NCI-H774 (cell line): ENCODE measurements at regions not wholly inside any gene's neighbourhood (a gene's known extent, or its start where the extent isn't known, plus 50 kb on each side); places are given as distances from the start of the nearest gene placed in this dataset.

ENCODE experiments used
- DNase-seq: peaks from one replicate; lab custom pipeline; 2025; lab: John Stamatoyannopoulos, UW

- no peak for DNase-seq
Observed at GRCh38 chr13:55669051-55669450, 1471.7 kb upstream of the PRR20A start.

GRCh38 chr13:55673910-55674309, 1466.8 kb upstream of the PRR20A start:
- DNase-seq = no peak

- no peak for DNase-seq
Observed at GRCh38 chr13:55682776-55683175, 1457.9 kb upstream of the PRR20A start.

- no peak for DNase-seq
Observed at GRCh38 chr13:55705526-55705925, 1435.2 kb upstream of the PRR20A start.

DNA sequence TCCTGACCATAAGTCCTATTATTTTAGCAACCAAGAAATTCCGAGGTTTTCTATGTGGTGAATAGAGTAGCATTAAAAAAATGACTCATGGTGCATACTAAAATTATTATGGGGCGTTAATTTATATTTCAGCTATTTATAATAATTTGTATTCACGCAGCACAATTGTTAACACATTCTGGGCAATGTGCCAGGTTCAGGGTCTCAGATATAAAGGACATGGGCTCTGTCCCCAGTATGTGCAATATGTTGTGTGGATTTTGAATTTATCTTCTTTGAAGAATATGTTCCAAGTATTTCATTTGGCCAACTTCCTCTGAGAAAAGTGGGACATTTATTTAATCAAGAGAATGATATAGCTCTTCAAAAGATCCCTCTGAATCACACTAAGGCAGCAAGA, 1434.7 kb upstream of the PRR20A start:
- DNase-seq = no peak

- no peak for DNase-seq
Observed at GRCh38 chr13:55714120-55714519, 1426.6 kb upstream of the PRR20A start.

GRCh38 chr13:55727683-55728082, 1413.0 kb upstream of the PRR20A start:
- no peak for DNase-seq

- no peak for DNase-seq
Observed at GRCh38 chr13:55728247-55728646, 1412.5 kb upstream of the PRR20A start.

GRCh38 chr13:55745828-55746227, 1394.9 kb upstream of the PRR20A start:
- DNase-seq = no peak

DNA sequence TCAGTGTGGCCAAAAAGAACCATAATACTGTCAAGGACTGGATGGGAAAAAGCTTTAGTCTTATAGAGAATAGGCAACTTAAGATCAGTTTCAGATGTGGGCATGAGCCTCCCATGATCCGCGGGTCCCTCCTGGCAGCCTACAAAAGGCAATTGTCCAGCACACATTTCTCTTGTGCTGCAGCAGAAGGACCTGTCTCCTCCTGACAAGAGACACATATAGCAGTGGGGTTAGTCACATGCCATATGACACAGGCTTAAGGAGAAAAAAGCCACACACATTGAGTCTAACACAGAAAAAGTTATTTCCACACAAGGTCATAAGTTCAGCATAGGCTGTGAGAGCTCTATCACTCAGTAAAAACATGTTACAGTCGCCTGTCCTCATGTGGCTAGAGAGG, 1378.7 kb upstream of the PRR20A start:
- no peak for DNase-seq

- no peak for DNase-seq
Observed at GRCh38 chr13:55777612-55778011, 1363.1 kb upstream of the PRR20A start.

DNA sequence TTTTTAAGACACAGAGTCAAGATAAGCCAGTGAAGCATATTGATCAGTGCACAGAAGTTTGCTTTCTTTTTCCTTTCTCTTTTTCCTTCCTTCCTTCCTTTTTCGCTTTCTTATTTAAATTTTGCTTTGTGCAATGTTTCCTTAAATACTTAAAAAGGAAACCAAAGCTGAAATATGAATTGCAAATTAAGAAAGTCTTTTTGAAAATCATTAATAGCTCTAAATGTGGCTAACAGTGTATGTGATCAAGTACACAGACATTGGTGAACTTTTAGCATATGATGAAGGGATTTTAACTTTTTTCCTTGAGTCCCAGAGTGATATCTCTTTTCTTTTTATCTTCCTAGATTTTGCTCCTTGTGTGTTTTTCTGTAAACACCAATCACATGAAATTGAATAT, 1356.9 kb upstream of the PRR20A start:
- no peak for DNase-seq

DNA sequence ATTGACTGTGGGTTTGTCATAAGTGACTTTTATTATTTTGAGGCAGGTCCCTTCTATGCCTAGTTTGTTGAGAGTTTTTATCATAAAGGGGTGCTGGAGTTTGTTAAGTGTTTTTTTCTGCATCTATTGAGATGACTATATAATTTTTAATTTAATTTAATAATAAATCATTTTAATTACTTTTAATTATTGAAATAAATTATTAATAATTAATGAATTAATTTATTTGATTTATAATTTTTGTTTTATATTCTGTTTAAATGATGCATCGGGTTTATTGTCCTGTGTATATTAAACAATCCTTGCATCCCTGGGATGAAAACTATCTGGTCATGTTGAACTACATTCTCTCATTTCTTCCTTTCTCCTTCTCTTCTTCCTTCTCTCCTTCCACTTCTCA, 1352.2 kb upstream of the PRR20A start:
- DNase-seq = no peak

GRCh38 chr13:55792544-55793193, 1348.0 kb upstream of the PRR20A start:
- no peak for DNase-seq

DNA sequence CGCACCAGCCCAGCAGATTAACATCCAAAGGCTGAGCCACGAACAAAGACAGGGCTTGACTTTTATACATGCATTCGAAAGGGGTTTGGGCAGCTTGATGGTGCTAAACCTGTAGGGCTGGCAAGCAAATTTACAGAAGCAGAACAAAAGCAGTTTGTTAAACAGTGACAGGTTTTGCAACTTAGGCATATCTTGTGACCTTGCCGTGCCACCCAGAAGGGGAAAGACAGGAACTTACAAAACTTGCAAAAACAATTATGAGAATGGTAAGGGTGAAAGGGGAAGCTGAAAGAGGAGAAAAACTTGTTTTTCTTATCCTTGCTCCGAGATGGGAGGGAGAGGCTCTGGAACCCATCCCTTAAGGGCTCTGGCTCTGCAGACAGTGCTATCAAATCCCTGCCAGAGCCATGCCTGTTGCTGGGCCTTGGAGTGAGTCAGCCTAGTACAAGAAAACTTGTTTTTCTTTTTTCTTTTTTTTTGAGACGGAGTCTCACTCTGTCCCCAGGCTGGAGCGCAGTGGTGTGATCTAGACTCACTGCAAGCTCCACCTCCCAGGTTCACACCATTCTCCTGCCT, 1325.2 kb upstream of the PRR20A start:
- no peak for DNase-seq

GRCh38 chr13:55816976-55817601, 1323.6 kb upstream of the PRR20A start:
- DNase-seq = peak; percentile 6

DNA sequence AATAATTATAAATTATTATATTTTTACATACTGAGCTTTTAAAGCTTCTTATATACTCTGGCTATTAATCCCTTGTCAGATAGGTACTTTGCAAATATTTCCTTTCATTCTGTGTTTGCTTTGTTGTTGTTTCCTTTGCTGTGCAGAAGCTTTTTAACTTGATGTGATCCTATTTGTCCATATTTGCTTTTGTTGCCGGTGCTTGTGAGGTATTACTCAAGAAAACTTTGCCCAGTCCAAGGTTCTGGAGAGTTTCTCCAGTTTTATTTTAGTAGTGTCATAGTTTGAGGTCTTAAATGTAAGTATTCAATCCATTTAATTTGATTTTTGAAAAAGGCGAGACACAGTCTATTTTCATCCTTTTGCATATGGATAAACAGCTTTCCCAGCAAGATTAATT, 1319.9 kb upstream of the PRR20A start:
- DNase-seq = no peak

- no peak for DNase-seq
Observed at GRCh38 chr13:55869648-55870047, 1271.1 kb upstream of the PRR20A start.

DNA sequence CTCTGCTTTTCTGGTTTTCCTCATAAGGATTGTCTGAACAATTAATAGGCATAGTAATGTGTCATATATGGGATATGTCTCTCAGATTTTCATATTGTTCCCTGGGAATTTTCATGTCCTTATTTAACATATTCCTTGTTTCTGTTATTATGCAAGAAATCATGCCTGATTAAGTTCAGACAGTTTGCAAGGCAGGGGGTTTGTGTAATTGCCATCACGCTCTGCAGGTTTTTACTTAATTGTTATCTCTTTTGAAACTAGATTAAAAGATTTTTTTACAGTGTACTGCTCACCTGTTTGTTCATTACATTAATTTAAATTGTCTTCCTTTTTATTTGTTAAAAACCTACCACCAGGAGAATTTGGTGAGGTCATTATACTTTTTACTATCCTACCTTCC, 1253.2 kb upstream of the PRR20A start:
- DNase-seq = no peak

DNA sequence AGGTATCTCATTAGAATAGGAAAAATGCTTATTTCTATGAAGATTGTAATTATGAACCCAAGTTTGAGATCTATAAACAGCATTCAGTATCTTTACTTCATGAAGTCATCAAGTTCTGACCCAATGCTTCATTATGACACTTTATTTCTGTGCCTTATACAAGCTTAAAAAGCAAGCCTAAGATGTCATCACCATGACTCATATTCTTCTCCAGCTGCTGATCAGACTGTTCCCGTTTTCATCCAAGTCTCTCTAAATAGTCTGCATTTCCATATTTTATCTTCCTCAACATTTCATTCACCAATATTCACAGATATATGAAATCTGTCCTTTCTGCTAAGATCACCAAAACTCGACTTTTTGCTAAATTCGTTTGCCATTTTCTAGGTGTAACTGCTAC, 1247.2 kb upstream of the PRR20A start:
- no peak for DNase-seq

GRCh38 chr13:55937180-55937579, 1203.5 kb upstream of the PRR20A start:
- DNase-seq = no peak

- no peak for DNase-seq
Observed at GRCh38 chr13:55948175-55948574, 1192.5 kb upstream of the PRR20A start.

GRCh38 chr13:55963934-55964333, 1176.8 kb upstream of the PRR20A start:
- no peak for DNase-seq

DNA sequence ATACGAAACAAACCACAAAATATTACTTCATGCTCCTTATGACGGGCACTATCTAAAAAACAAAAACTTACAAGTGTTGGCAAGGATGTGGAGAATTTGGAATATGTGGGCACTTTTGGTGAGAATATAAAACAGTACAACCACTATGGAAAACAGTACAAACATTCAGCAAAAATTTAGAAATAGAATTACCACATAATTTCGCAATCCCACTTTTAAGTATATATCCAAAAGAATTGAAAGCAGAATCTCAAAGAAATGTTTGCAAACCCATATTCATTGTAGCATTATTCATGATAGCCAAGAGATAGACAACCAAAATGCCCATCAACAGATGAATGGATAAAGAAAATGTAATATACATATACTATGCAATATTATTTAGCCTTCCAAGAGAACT, 1173.7 kb upstream of the PRR20A start:
- no peak for DNase-seq
